ENCODE measurements at regions not wholly inside any gene's neighbourhood (a gene's known extent, or its start where the extent isn't known, plus 50 kb on each side); places are given as distances from the start of the nearest gene placed in this dataset.

GRCh38 chr13:63700350-63700749, 2284.7 kb upstream of the PCDH20 start:
- TF ChIP-seq TCF12 (IDR thresholded peaks at IDR 0.05; ENCODE audit: low read depth) (no peak), REST (IDR thresholded peaks at IDR 0.05; ENCODE audit: low read depth) (no peak), FOXM1 (IDR thresholded peaks at IDR 0.05; ENCODE audit: borderline replicate concordance, low read depth) (no peak), CREB1 (IDR thresholded peaks at IDR 0.05; ENCODE audit: low read depth) (no peak), EP300 (IDR thresholded peaks at IDR 0.05; ENCODE audit: borderline replicate concordance) (no peak), TAF1 (IDR thresholded peaks at IDR 0.05; ENCODE audit: low read depth) (no peak), NFIC (IDR thresholded peaks at IDR 0.05) (no peak)
- TF ChIP-seq, protein P1, sequence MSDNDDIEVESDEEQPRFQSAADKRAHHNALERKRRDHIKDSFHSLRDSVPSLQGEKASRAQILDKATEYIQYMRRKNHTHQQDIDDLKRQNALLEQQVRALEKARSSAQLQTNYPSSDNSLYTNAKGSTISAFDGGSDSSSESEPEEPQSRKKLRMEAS (IDR thresholded peaks at IDR 0.05) = no peak
- TF ChIP-seq, protein P2, sequence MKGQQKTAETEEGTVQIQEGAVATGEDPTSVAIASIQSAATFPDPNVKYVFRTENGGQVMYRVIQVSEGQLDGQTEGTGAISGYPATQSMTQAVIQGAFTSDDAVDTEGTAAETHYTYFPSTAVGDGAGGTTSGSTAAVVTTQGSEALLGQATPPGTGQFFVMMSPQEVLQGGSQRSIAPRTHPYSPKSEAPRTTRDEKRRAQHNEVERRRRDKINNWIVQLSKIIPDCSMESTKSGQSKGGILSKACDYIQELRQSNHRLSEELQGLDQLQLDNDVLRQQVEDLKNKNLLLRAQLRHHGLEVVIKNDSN (IDR thresholded peaks at IDR 0.05) = no peak

- no peak for TF ChIP-seq RAD21 (IDR thresholded peaks at IDR 0.05; ENCODE audit: low read depth)
- no peak for TF ChIP-seq FOXM1 (IDR thresholded peaks at IDR 0.05; ENCODE audit: borderline replicate concordance, low read depth)
- TF ChIP-seq, protein P1 (IDR thresholded peaks at IDR 0.05) = no peak
- no peak for TF ChIP-seq TEAD4 (IDR thresholded peaks at IDR 0.05)
- TF ChIP-seq NFIC (IDR thresholded peaks at IDR 0.05) = no peak
- TF ChIP-seq ZBTB7A (IDR thresholded peaks at IDR 0.05; ENCODE audit: low read depth) = no peak
- TF ChIP-seq TAF1 (IDR thresholded peaks at IDR 0.05; ENCODE audit: low read depth) = no peak
- no peak for TF ChIP-seq CEBPB (IDR thresholded peaks at IDR 0.05)
- no peak for TF ChIP-seq TCF12 (IDR thresholded peaks at IDR 0.05; ENCODE audit: low read depth)
- no peak for TF ChIP-seq EGR1 (IDR thresholded peaks at IDR 0.05)
- no peak for TF ChIP-seq REST (IDR thresholded peaks at IDR 0.05; ENCODE audit: low read depth)
- TF ChIP-seq, protein P2 (IDR thresholded peaks at IDR 0.05) = no peak
- no peak for TF ChIP-seq YY1 (IDR thresholded peaks at IDR 0.05; ENCODE audit: low read depth)
- TF ChIP-seq EP300 (IDR thresholded peaks at IDR 0.05; ENCODE audit: borderline replicate concordance) = no peak
- no peak for TF ChIP-seq CREB1 (IDR thresholded peaks at IDR 0.05; ENCODE audit: low read depth)
Measured at GRCh38 chr13:63699948-63700347, 2284.3 kb upstream of the PCDH20 start.

DNA sequence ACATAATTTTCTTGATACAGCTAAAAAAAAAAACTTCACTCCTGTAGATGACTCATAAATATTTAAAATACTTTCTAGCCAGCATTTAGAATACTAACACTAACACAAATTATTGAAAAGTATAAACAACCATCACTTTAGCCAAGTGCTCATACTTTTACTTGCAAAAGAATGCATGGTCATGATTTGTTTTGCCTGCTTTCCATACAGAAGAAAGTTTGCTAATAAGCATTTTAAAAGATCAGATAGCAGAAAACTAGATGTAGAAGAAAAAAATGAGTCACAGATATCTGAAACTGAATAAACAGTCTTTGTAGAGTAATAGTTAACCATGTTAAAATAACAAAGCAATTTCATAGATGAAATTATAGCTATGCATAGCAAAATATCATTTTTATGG, 2280.4 kb upstream of the PCDH20 start:
- TF ChIP-seq, protein P2 (IDR thresholded peaks at IDR 0.05) = no peak
- TF ChIP-seq EGR1 (IDR thresholded peaks at IDR 0.05) (no peak), NFIC (IDR thresholded peaks at IDR 0.05) (no peak), FOXM1 (IDR thresholded peaks at IDR 0.05; ENCODE audit: borderline replicate concordance, low read depth) (no peak), TEAD4 (IDR thresholded peaks at IDR 0.05) (no peak), TAF1 (IDR thresholded peaks at IDR 0.05; ENCODE audit: low read depth) (no peak), RAD21 (IDR thresholded peaks at IDR 0.05; ENCODE audit: low read depth) (no peak), ZBTB7A (IDR thresholded peaks at IDR 0.05; ENCODE audit: low read depth) (no peak), CEBPB (IDR thresholded peaks at IDR 0.05) (no peak), CREB1 (IDR thresholded peaks at IDR 0.05; ENCODE audit: low read depth) (no peak), TCF12 (IDR thresholded peaks at IDR 0.05; ENCODE audit: low read depth) (no peak), YY1 (IDR thresholded peaks at IDR 0.05; ENCODE audit: low read depth) (no peak), EP300 (IDR thresholded peaks at IDR 0.05; ENCODE audit: borderline replicate concordance) (no peak)

DNA sequence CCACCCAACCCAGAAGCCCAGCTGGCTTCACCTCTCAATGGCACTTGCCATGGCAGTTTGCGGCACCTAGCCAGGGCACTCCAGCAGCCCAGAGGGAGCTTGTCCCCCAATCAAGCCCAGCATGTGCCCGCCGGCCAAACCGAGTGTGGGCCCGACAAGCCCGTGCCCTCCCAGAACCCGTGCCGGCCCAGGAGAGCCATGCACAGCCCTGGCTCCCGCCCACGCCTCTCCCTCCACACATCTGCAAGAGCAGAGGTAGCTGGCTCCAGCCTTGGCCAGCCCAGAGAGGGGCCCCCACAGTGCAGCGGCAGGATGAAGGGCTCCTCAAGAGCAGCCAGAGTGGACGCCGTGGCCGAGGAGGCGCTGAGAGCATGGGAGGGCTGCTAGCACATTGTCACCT, 2278.0 kb upstream of the PCDH20 start:
- no peak for TF ChIP-seq TEAD4 (IDR thresholded peaks at IDR 0.05)
- no peak for TF ChIP-seq ZBTB7A (IDR thresholded peaks at IDR 0.05; ENCODE audit: low read depth)
- no peak for TF ChIP-seq YY1 (IDR thresholded peaks at IDR 0.05; ENCODE audit: low read depth)
- TF ChIP-seq, protein P1 (IDR thresholded peaks at IDR 0.05) = no peak
- TF ChIP-seq, protein P2 (IDR thresholded peaks at IDR 0.05) = no peak
- no peak for TF ChIP-seq RAD21 (IDR thresholded peaks at IDR 0.05; ENCODE audit: low read depth)
- TF ChIP-seq CEBPB (IDR thresholded peaks at IDR 0.05) = no peak
- TF ChIP-seq FOXM1 (IDR thresholded peaks at IDR 0.05; ENCODE audit: borderline replicate concordance, low read depth) = no peak
- no peak for TF ChIP-seq TCF12 (IDR thresholded peaks at IDR 0.05; ENCODE audit: low read depth)
- TF ChIP-seq TAF1 (IDR thresholded peaks at IDR 0.05; ENCODE audit: low read depth) = no peak
- no peak for TF ChIP-seq EP300 (IDR thresholded peaks at IDR 0.05; ENCODE audit: borderline replicate concordance)

- TF ChIP-seq NFIC (IDR thresholded peaks at IDR 0.05) (no peak), TAF1 (IDR thresholded peaks at IDR 0.05; ENCODE audit: low read depth) (no peak), EP300 (IDR thresholded peaks at IDR 0.05; ENCODE audit: borderline replicate concordance) (no peak), FOXM1 (IDR thresholded peaks at IDR 0.05; ENCODE audit: borderline replicate concordance, low read depth) (no peak), CREB1 (IDR thresholded peaks at IDR 0.05; ENCODE audit: low read depth) (no peak), EGR1 (IDR thresholded peaks at IDR 0.05) (no peak), RAD21 (IDR thresholded peaks at IDR 0.05; ENCODE audit: low read depth) (no peak), REST (IDR thresholded peaks at IDR 0.05; ENCODE audit: low read depth) (no peak), TEAD4 (IDR thresholded peaks at IDR 0.05) (no peak), YY1 (IDR thresholded peaks at IDR 0.05; ENCODE audit: low read depth) (no peak), CEBPB (IDR thresholded peaks at IDR 0.05) (no peak), TCF12 (IDR thresholded peaks at IDR 0.05; ENCODE audit: low read depth) (no peak), ZBTB7A (IDR thresholded peaks at IDR 0.05; ENCODE audit: low read depth) (no peak)
- TF ChIP-seq, protein P1 (IDR thresholded peaks at IDR 0.05) = no peak
- TF ChIP-seq, protein P2 (IDR thresholded peaks at IDR 0.05) = no peak
Measured at GRCh38 chr13:63691474-63691873, 2275.8 kb upstream of the PCDH20 start.
